SU-DHL-6 (cell line): ENCODE measurements at regions not wholly inside any gene's neighbourhood (a gene's known extent, or its start where the extent isn't known, plus 50 kb on each side); places are given as distances from the start of the nearest gene placed in this dataset.

Experiments
- H2AFZ ChIP-seq: fragments of 200-600 bp; sonication (generic); 2 replicates; pipeline ENCODE4 v1.6.1; 2014; ENCODE audit warnings: low read depth, mild to moderate bottlenecking, moderate library complexity, mixed read lengths, antibody characterized with exemption, low read length; ENCODE audit not compliant: severe bottlenecking
- H3F3A ChIP-seq: fragments of 200-600 bp; shearing (Covaris generic); 2 replicates; pipeline ENCODE4 v1.6.0; 2016; ENCODE audit warnings: antibody characterized with exemption, mild to moderate bottlenecking; ENCODE audit not compliant: insufficient read depth
- H3K27ac ChIP-seq: fragments of 200-600 bp; sonication (generic); 2 replicates; pipeline ENCODE4 v1.5.1; 2016; ENCODE audit warnings: low read depth, mild to moderate bottlenecking, low read length, moderate library complexity, mixed read lengths
- H3K27me3 ChIP-seq: fragments of 200-600 bp; sonication (generic), shearing (Covaris generic); 2 replicates; pipeline ENCODE4 v1.6.0; 2014; ENCODE audit warnings: mild to moderate bottlenecking, low read length
- H3K36me3 ChIP-seq: fragments of 200-600 bp; sonication (generic); 2 replicates; pipeline ENCODE4 v1.6.1; 2014; ENCODE audit warnings: mild to moderate bottlenecking, low read length, mixed read lengths
- H3K4me2 ChIP-seq: fragments of 300-600, 200-600 bp; shearing (Covaris generic), sonication (generic); 2 replicates; pipeline ENCODE4 v1.6.0; 2014; ENCODE audit warnings: low read length, low read depth, mild to moderate bottlenecking; ENCODE audit not compliant: poor library complexity, severe bottlenecking
- H3K4me3 ChIP-seq: fragments of 200-600 bp; sonication (generic); 2 replicates; pipeline ENCODE4 v1.5.1; 2014; ENCODE audit warnings: antibody characterized with exemption, low read length, mild to moderate bottlenecking, mixed read lengths; ENCODE audit not compliant: insufficient read depth, poor library complexity, severe bottlenecking
- H3K79me2 ChIP-seq: fragments of 200-600 bp; sonication (generic); 2 replicates; pipeline ENCODE4 v1.6.1; 2014; ENCODE audit warnings: mild to moderate bottlenecking, low read length, moderate library complexity; ENCODE audit not compliant: insufficient read depth
- H3K9ac ChIP-seq: fragments of 200-600 bp; sonication (generic); 2 replicates; pipeline ENCODE4 v1.7.0; 2014; ENCODE audit warnings: mild to moderate bottlenecking, low read length
- H3K9me2 ChIP-seq: fragments of 200-600 bp; sonication (generic); replicated peaks from 2 replicates; pipeline ENCODE4 v1.6.1; 2014; ENCODE audit warnings: low read length; ENCODE audit not compliant: insufficient read depth
- H3K9me3 ChIP-seq: fragments of 200-600 bp; sonication (generic); 2 replicates; pipeline ENCODE4 v1.6.1; 2014; ENCODE audit warnings: low read length, mixed read lengths; ENCODE audit not compliant: insufficient read depth
- H4K20me1 ChIP-seq: fragments of 200-600 bp; sonication (generic); 2 replicates; pipeline ENCODE4 v1.6.1; 2014; ENCODE audit warnings: low read depth, mild to moderate bottlenecking, antibody characterized with exemption, low read length, moderate library complexity, mixed read lengths
- EZH2phosphoT487 ChIP-seq: fragments of 200-600 bp; sonication (generic), shearing (Covaris generic); conservative IDR thresholded peaks from 2 replicates; pipeline ENCODE4 v1.6.1; 2018; ENCODE audit warnings: mild to moderate bottlenecking, antibody characterized with exemption, low read length, moderate library complexity, mixed read lengths
- TF ChIP-seq, protein P1 (sequence below): fragments of 200-600 bp; sonication (generic); IDR thresholded peaks from one replicate; pipeline ENCODE4 v1.5.1; 2017; ENCODE audit warnings: antibody characterized with exemption, mild to moderate bottlenecking, low read length, moderate library complexity; ENCODE audit not compliant: insufficient read depth, poor library complexity, severe bottlenecking

DNA sequence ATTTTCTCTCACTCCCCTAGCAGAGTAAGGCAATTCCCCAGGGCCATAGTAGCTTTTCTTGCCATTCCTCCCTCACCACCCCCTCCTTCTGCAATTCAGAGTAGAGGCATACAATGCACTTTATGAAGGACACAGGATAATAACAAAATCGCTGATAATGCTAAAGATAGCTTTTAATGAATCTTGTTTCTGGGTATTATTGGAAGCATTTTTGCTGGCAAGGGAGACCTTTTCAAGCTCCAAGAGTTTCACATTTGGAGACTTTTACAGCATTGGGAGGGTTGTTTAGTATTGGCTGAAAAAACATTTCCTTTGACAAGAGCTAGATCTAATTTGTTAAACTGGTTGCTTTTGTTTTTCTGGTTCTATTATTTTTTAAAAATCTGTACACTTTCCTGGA lies 573.0 kb upstream of the C16orf82 start:
- H3K9ac ChIP-seq, result no peak overlapping the region
- no peak overlapping the region for H3K4me2 ChIP-seq

DNA sequence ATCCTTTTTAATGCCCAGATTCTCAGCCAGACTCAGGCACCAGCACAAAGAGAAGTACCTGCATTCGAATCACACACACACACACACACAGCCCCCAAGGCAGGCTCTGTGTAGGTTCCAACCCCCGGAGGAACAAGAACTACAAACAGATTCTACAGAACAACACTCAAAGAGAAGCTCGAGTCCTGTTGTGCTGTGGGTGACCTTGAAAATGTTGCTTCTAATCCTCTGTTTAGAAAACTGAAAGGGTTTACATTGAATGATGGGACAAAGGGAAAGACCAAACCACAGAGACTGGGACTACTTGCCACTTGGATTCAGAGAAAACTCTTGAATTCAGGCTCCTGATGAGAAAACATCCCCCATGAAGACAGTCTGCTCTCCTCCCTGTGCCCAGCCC lies 568.8 kb upstream of the C16orf82 start:
- no peaks in the 10 kb centered on the region for H3K27me3 ChIP-seq
- no peaks in the 10 kb centered on the region for H4K20me1 ChIP-seq

More for the DNA sequence above, 573.0 kb upstream of the C16orf82 start:
- TF ChIP-seq, protein P1, sequence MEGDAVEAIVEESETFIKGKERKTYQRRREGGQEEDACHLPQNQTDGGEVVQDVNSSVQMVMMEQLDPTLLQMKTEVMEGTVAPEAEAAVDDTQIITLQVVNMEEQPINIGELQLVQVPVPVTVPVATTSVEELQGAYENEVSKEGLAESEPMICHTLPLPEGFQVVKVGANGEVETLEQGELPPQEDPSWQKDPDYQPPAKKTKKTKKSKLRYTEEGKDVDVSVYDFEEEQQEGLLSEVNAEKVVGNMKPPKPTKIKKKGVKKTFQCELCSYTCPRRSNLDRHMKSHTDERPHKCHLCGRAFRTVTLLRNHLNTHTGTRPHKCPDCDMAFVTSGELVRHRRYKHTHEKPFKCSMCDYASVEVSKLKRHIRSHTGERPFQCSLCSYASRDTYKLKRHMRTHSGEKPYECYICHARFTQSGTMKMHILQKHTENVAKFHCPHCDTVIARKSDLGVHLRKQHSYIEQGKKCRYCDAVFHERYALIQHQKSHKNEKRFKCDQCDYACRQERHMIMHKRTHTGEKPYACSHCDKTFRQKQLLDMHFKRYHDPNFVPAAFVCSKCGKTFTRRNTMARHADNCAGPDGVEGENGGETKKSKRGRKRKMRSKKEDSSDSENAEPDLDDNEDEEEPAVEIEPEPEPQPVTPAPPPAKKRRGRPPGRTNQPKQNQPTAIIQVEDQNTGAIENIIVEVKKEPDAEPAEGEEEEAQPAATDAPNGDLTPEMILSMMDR, result no peak
- TF ChIP-seq EZH2phosphoT487, result no peak
- Histone ChIP-seq H3K9me3 (no peaks in the 10 kb centered on the region), H2AFZ (no peak overlapping the region), H3K79me2 (no peaks in the 10 kb centered on the region), H3K4me3 (no peak overlapping the region), H3F3A (no peaks in the 10 kb centered on the region), H3K9me2 (no peaks in the 10 kb centered on the region), H3K27me3 (no peaks in the 10 kb centered on the region), H4K20me1 (no peaks in the 10 kb centered on the region), H3K36me3 (no peaks in the 10 kb centered on the region), H3K27ac (no peak overlapping the region)

DNA sequence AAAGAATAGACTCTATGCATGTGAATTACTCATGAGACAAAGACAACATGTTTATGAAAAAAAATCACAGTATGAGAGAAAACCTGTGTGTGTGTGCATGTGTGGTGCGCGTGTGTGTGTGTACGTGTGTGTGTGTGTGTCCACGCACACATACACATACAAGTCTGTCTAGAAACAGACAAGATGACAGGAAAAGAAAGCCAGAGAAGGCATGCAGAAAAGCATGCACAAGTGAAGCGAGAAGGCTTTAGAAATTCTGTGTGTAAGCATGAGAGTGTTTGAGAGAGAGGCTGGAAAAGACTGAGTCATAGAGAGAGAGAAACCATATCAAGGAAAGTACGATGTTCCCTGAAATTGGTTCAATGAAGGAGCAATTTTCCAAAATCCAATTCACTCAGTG lies 566.4 kb upstream of the C16orf82 start:
- Histone ChIP-seq H3K9me3 (no peaks in the 10 kb centered on the region), H3F3A (no peaks in the 10 kb centered on the region), H3K79me2 (no peaks in the 10 kb centered on the region), H3K4me3 (no peak overlapping the region), H3K27me3 (no peaks in the 10 kb centered on the region), H3K27ac (no peak overlapping the region), H3K9ac (no peak overlapping the region), H3K9me2 (no peaks in the 10 kb centered on the region), H4K20me1 (no peaks in the 10 kb centered on the region), H3K4me2 (no peak overlapping the region), H2AFZ (no peak overlapping the region), H3K36me3 (no peaks in the 10 kb centered on the region)
- TF ChIP-seq EZH2phosphoT487, result no peak
- TF ChIP-seq, protein P1, result no peak

More for the DNA sequence above, 568.8 kb upstream of the C16orf82 start:
- Histone ChIP-seq H2AFZ (no peak overlapping the region), H3K9ac (no peak overlapping the region), H3K4me3 (no peak overlapping the region), H3K9me3 (no peaks in the 10 kb centered on the region), H3K4me2 (no peak overlapping the region), H3F3A (no peaks in the 10 kb centered on the region), H3K9me2 (no peaks in the 10 kb centered on the region), H3K79me2 (no peaks in the 10 kb centered on the region), H3K36me3 (no peaks in the 10 kb centered on the region), H3K27ac (no peak overlapping the region)
- TF ChIP-seq, protein P1, result no peak
- no peak for TF ChIP-seq EZH2phosphoT487
